T-helper 17 cell (primary cell): ENCODE measurements at regions not wholly inside any gene's neighbourhood (a gene's known extent, or its start where the extent isn't known, plus 50 kb on each side); places are given as distances from the start of the nearest gene placed in this dataset.
"Not testable (repeated sequence)": the region's sequence is repeated elsewhere in the genome, so short reads cannot be mapped to it uniquely, and the experiment has no call there.

Experiments used
- ATAC-seq: fragments of 150-1000 bp; cut with Tn5 transposase; 2 replicates; pipeline ENCODE4 v1.10.0; 2021; ENCODE audit warnings: mild to moderate bottlenecking, moderate library complexity
- DNase-seq, 3 donors: peaks; one replicate each; pipeline versions ENCODE4 v3.0.0 to v3.0.0-alpha.2; 2020 to 2021
- H3K9me3 ChIP-seq: one replicate; pipeline ENCODE4 v1.7.0; 2013; ENCODE audit warnings: low read length, mild to moderate bottlenecking; ENCODE audit not compliant: control insufficient read depth, poor library complexity, severe bottlenecking
- H3K27ac Mint-ChIP-seq: one replicate; pipeline ENCODE4 v1.8.0; 2022; ENCODE audit warnings: mild to moderate bottlenecking, moderate library complexity, mixed read lengths
- H3K27me3 Mint-ChIP-seq: one replicate; pipeline ENCODE4 v1.8.0; 2022; ENCODE audit warnings: mixed read lengths
- H3K36me3 Mint-ChIP-seq: one replicate; pipeline ENCODE4 v1.8.0; 2022; ENCODE audit warnings: low read depth, mixed read lengths
- H3K4me1 Mint-ChIP-seq: one replicate; pipeline ENCODE4 v1.8.0; 2022; ENCODE audit warnings: mild to moderate bottlenecking, mixed read lengths
- H3K4me3 Mint-ChIP-seq: one replicate; pipeline ENCODE4 v1.8.0; 2022; ENCODE audit warnings: mild to moderate bottlenecking, moderate library complexity, mixed read lengths

DNA sequence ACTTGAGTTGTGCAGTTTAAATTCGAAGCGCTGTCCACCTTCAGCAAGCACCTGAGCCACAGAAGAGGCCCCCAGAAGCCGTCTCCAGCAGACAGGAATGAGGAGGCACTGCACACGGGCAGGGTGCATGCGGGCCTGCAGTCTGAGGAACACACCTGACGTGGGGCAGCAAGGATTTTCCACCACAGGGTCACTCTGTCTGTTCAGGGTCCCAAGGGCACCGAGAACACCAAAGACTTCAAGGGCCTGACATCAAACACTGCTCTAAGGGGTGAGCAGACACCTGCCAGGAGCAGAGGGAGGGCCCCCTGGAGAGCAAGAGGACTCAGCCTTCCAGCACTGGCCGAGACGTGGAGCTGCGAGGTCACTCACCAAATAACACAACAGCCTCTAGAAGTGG lies 99.7 kb upstream of the C14orf180 start:
- DNase-seq (no peak), ATAC-seq (no peak)
- peaks cover 16% of the 10 kb centered on the region for H3K27me3 Mint-ChIP-seq
- H3K36me3 Mint-ChIP-seq = peaks cover 2% of the 10 kb centered on the region
- H3K9me3 ChIP-seq = peaks cover 4% of the 10 kb centered on the region
- H3K4me3 Mint-ChIP-seq = no peak overlapping the region
- no peaks in the 10 kb centered on the region for H3K4me1 Mint-ChIP-seq
- no peak overlapping the region for H3K27ac Mint-ChIP-seq

DNA sequence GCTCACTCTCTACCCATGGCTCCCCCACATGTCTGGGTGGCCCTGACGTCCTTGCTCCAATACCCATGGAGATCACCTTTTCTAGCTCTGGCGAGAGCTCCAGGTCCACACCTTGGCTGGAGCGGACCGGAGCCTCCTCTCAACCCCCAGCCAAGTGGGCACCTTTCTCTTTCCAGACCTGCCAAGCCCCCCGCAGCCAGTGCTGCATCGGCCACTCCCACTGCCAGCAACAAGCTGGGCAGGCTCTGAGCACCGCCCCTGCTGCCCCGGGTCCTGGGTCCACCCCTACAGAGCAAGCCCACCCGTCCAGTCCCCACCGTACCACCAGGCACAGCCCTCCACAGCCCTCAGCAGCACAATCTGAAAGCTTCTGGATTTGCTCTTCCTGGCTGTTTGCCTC lies 98.2 kb upstream of the C14orf180 start:
- Mint-ChIP-seq H3K4me3 (no peak overlapping the region), H3K27me3 (peaks cover 24% of the 10 kb centered on the region), H3K4me1 (no peaks in the 10 kb centered on the region), H3K27ac (no peak overlapping the region), H3K36me3 (peaks cover 2% of the 10 kb centered on the region)
- no peak for ATAC-seq
- peaks cover 4% of the 10 kb centered on the region for H3K9me3 ChIP-seq
- DNase-seq = no peak

DNA sequence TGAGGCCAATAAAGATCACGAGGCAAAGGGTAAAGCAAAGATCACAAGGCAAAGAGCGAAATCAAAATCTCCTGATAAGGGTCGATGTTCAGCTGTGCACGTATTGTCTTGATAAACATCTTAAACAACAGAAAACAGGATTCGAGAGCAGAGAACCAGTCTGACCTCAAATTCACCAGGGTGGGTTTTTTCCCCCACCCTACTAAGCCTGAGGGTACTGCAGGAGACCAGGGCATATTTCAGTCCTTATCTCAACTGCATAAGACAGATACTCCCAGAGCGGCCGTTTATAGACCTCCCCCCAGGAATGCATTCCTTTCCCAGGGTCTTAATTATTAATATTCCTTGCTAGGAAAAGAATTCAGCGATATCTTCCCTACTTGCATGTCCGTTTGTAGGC lies 97.5 kb upstream of the C14orf180 start:
- H3K27ac Mint-ChIP-seq = not testable (repeated sequence)

DNA sequence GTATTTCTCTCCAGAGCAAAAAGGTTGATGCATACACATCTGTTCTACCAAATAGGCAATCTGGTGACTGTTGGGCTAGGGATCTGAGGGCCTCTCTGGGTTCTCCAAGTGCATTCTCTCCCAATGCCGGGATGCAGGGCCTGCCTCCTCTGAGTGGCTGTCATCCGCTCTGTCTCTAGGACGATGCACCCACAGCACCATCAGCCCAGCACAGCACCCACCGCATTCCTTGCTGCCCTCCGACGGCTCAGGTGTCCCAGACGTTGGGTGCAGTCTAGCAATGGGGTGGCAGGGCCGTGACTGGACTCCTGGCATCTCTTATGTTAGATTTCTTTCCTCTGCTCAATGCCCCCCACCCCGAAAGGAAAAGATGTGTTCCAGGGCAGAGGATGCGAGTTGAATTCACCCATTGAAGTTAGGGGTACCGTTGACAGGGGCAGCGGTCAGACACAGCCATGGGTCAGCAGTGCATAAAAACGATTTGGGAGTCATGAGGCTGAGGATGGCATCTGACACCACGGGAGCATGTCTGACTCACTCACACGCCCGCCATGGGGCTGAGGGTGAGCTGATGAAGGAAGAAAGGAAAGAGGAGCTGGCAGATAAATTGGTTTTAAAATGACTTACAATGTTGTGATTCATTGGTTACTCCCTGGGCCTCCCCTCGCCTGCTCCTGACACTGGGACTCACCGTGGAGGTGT lies 93.2 kb upstream of the C14orf180 start:
- ATAC-seq = no peak
- Mint-ChIP-seq H3K4me1 (no peaks in the 10 kb centered on the region), H3K27me3 (peaks cover 29% of the 10 kb centered on the region), H3K27ac (no peak overlapping the region), H3K36me3 (no peaks in the 10 kb centered on the region), H3K4me3 (no peak overlapping the region)
- H3K9me3 ChIP-seq = peaks cover 4% of the 10 kb centered on the region
- no peak for DNase-seq

More for the DNA sequence above, 97.5 kb upstream of the C14orf180 start:
- H3K27me3 Mint-ChIP-seq = peaks cover 31% of the 10 kb centered on the region
- not testable (repeated sequence) for H3K9me3 ChIP-seq, ATAC-seq, DNase-seq, H3K4me3 Mint-ChIP-seq, H3K4me1 Mint-ChIP-seq, H3K36me3 Mint-ChIP-seq

DNA sequence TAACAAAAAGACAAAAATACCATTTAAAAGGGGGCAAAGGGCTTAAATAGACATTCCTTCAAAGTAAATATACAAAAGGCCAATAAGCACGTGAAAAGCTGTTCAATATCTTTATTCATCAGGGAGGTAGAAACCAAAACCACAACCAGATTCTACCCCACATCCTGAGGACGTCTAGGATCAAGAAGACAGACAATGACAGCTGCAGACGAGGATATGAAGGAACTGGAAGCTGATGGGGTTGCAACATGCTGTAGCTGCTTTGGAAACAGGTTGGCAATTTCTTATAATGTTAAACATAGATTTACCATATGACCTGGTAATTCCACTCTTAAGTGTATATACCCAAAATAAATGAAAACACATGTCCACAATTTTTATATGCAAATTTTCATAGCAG lies 85.1 kb upstream of the C14orf180 start:
- Mint-ChIP-seq H3K27ac (no peak overlapping the region), H3K36me3 (no peaks in the 10 kb centered on the region), H3K4me3 (no peak overlapping the region), H3K4me1 (peaks cover 6% of the 10 kb centered on the region), H3K27me3 (peaks cover 6% of the 10 kb centered on the region)
- DNase-seq (no peak), ATAC-seq (no peak)
- H3K9me3 ChIP-seq = no peaks in the 10 kb centered on the region

DNA sequence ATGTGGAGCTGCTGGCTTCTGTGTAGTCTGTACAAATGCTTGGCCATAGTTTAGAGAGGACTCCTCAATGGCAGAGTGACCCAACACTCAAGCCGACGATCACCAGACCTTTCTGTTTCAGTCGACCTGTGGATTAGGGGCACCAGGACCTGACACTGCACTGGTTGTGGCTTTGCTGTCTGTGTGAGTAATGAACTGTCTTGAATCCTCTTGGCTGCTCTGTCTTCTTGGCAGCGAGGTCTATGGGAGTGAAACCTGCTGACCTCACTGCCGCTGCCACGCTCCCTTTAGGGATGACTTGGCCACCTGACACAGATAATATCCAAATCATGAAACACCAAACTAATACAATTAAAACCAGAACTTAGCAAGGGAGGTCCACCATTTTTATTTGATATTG lies 83.5 kb upstream of the C14orf180 start:
- no peaks in the 10 kb centered on the region for H3K9me3 ChIP-seq
- ATAC-seq (no peak), DNase-seq (no peak)
- H3K27ac Mint-ChIP-seq = no peak overlapping the region
- no peaks in the 10 kb centered on the region for H3K36me3 Mint-ChIP-seq
- peaks cover 6% of the 10 kb centered on the region for H3K4me1 Mint-ChIP-seq
- H3K4me3 Mint-ChIP-seq = no peak overlapping the region
- peaks cover 6% of the 10 kb centered on the region for H3K27me3 Mint-ChIP-seq

DNA sequence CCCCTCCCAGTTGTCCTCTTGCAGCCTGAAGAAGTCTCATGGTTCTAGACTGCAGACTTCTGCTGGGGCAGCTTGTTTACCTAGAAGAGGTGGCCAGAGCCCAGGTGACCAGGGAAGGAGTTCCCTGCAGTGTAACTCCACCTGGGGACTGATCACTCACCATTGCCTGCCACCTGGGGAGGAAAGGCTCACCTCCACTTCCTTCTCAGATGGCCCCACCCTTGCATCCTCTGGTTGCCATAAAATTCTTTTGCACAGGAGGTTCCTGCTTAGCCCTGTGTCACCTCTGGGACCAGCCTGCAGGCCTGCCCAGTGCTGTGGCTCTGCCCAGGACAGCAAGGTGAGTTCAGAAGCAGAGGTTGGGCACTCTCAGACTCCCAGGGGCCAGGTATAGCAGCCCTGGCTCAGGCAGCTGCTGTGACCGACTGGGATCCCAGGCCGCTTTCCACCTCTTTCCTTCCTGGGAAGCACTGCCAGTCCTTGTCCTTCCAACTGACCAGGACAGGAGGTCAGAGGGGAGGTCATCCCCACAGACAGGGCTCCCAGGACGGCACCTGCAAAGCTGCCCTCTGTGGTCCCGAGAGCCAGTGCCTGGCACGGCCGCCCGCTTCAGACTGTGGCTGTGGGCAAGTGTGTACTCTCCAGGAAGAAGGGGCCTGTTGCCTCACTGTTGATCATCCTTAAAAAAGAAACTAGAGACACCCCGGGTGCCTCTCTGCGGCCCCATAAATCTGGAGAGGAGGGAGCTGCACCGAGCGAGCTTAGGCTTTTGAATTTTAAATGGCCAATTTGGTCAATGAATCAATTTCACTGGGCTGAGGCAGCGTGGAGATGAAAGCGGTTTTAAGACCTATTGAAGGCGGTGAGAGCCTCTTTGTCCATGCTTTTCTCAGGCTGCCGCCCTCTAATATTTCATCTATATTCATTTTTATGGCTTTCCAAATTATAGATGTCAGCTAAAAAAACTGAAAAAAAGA lies 79.5 kb upstream of the C14orf180 start:
- Mint-ChIP-seq H3K27me3 (peaks cover 10% of the 10 kb centered on the region), H3K27ac (no peak overlapping the region), H3K4me3 (no peak overlapping the region), H3K36me3 (no peaks in the 10 kb centered on the region), H3K4me1 (no peaks in the 10 kb centered on the region)
- DNase-seq = no peak
- H3K9me3 ChIP-seq = no peaks in the 10 kb centered on the region
- ATAC-seq = no peak

DNA sequence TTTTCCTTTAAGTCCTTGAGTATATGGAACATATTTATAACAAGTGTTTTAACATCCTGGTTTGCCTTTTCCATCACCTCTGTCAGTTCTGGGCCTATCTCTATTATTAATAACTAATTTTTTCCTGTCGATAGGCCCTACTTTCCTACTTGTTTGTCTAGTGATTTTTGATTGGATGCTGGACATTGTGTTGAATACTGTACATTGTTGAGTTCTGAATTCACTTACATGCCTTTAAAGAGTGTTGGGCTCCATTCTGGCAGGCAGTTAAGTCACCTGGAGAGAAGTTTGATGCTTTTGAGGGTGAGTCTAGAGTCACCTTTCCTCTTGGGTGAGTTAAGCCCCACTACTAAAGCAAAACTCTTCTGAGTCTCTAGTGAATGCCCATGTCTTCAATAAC lies 77.5 kb upstream of the C14orf180 start:
- Mint-ChIP-seq H3K4me3 (no peak overlapping the region), H3K4me1 (no peaks in the 10 kb centered on the region), H3K27me3 (peaks cover 15% of the 10 kb centered on the region), H3K36me3 (no peaks in the 10 kb centered on the region), H3K27ac (no peak overlapping the region)
- DNase-seq (no peak), ATAC-seq (no peak)
- no peaks in the 10 kb centered on the region for H3K9me3 ChIP-seq

DNA sequence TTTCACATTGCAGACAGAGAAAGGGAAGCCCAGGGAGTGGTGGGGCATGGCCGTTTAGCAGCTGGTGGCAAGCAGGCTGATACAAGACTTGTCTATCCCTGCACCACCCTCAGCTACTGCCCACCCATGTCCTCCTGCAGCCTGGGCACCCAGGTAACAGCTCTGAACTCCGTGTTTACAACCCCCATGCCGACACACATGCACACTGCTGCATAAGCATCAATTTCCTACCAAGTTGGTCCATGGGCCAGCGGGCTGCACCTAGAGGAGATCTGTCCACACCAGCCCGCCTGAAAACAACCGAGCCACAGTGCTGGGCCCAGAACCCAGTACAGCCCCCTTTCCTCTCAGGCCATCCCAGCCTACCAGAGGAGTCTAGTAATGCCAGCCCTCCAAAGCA lies 75.9 kb upstream of the C14orf180 start:
- Mint-ChIP-seq H3K4me3 (no peak overlapping the region), H3K4me1 (no peaks in the 10 kb centered on the region), H3K27me3 (peaks cover 27% of the 10 kb centered on the region), H3K27ac (no peak overlapping the region), H3K36me3 (peaks cover 3% of the 10 kb centered on the region)
- H3K9me3 ChIP-seq = no peaks in the 10 kb centered on the region
- ATAC-seq (no peak), DNase-seq (no peak)

DNA sequence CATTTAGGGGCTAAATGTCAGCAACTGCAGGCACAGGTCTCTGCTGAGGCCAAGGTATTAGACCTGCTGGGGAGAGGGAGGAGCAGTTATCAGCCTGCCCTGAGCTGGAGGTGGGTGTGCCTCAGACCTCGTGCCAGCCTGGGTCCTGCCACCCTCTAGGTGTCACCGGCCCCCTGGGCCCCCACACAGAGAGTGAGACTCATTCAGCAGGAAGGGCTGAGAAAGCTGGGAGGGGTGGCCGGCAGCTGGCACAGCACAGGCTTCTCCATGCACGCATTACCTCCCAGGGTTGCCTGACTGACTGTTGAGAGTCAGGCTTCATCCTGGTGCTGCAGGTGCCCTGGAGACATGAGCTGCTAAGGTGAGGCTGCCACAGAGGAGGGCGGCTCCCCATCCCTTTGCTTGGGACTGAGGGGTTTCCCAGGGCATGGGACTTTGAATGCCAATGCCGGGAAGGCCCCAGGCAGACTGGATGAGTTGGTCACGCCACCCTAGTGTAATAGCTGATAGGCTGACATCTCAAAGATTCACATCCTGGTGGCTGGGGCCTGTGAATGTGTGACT lies 75.3 kb upstream of the C14orf180 start:
- ATAC-seq (no peak), DNase-seq (no peak)
- no peak overlapping the region for H3K4me3 Mint-ChIP-seq
- no peaks in the 10 kb centered on the region for H3K9me3 ChIP-seq
- H3K27me3 Mint-ChIP-seq = peaks cover 27% of the 10 kb centered on the region
- no peaks in the 10 kb centered on the region for H3K4me1 Mint-ChIP-seq
- H3K36me3 Mint-ChIP-seq = peaks cover 3% of the 10 kb centered on the region
- H3K27ac Mint-ChIP-seq = no peak overlapping the region

DNA sequence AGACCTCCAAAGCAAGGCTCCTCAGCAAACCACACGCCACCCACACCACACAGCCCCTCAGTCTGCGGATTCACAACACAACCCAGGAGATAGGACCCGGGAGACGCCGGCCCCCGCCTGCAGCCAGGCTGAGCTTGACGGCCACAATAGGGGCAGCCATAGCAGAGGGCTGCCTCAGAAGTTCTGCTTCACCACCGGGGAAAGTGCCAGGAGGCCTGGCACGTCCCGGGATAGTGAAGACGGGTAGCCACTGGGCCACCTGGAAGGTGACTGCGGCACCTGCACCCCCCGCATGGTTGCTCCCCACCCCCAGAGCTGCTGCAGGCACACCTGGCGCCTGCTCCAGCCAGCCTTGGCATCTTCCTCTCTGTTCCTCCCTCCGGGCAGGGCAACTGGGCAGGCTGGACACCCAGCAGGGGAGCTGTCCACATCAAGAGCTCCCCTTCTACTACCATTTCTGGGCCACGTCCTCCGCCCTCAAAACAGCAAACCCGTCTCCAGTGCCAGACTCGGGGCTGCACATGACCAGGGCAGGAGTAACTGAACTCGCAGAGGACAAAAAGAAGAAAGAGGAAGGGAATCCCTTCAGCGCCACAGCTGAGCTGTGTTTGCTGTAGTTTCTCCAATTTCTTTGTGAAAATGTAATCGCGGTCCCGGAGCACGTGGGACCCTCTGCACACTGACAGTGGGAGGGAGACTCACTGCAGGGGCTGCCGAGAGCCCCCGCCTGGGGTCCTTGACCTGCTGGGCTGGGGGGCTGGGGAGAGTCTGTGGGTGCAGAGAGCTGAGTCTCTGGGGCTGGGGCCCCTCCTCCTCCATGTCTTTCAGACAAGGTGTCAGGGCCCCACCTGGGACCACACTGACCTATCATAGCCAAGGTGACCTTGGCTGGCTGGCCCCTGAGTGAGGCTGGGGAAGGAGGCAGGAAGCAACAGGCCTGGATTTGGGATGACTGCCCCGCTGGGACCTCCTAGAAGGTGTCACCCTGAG lies 74.2 kb upstream of the C14orf180 start:
- no peak for ATAC-seq
- Mint-ChIP-seq H3K36me3 (peaks cover 3% of the 10 kb centered on the region), H3K4me3 (no peak overlapping the region), H3K27me3 (peaks cover 32% of the 10 kb centered on the region), H3K27ac (no peak overlapping the region), H3K4me1 (no peaks in the 10 kb centered on the region)
- DNase-seq = no peak
- no peaks in the 10 kb centered on the region for H3K9me3 ChIP-seq

DNA sequence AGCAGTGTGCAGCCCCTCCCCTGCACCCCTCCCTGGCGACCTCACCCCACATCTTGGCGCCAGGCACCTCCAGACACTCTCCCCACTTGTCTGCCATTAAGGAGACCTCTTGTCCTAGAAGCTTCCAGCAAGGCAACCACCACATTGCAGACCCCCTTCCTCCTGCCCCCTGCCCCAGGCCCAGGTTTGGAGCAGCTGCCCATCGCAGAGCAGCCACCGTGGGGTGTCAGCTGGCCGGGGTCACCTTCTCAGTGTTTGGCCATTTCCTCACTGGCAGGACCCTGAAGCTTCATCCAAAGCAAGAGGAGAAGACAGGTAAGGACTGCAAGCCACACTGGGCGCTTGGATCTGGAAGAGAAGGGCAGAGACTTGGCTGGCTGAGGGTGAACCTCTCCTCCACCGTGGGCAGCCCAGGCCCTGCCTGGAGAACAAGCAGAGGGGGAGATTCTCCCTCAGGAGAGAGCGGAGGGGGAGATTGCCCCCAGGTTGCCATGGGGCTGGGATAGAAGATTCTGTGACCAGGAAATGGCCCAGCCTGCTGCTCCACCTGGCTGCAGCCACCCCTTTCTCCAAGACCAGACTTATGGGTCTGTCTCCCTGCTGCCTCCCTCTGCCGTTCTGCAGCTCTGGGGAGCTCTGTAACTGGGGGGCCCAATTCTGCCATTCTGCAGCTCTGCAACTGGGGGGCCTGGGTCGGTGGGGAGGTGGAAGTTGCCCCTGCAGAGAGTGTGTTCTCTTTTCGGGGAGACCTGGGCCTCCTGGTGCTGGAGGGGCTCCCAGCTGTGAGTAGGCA lies 72.9 kb upstream of the C14orf180 start:
- Mint-ChIP-seq H3K4me3 (no peak overlapping the region), H3K27ac (no peak overlapping the region), H3K27me3 (peaks cover 32% of the 10 kb centered on the region), H3K4me1 (no peaks in the 10 kb centered on the region), H3K36me3 (peaks cover 3% of the 10 kb centered on the region)
- H3K9me3 ChIP-seq = no peaks in the 10 kb centered on the region
- DNase-seq (no peak), ATAC-seq (no peak)
